ENCODE measurements at regions not wholly inside any gene's neighbourhood (a gene's known extent, or its start where the extent isn't known, plus 50 kb on each side); places are given as distances from the start of the nearest gene placed in this dataset.
"Not testable (repeated sequence)": the region's sequence is repeated elsewhere in the genome, so short reads cannot be mapped to it uniquely, and the experiment has no call there.

DNA sequence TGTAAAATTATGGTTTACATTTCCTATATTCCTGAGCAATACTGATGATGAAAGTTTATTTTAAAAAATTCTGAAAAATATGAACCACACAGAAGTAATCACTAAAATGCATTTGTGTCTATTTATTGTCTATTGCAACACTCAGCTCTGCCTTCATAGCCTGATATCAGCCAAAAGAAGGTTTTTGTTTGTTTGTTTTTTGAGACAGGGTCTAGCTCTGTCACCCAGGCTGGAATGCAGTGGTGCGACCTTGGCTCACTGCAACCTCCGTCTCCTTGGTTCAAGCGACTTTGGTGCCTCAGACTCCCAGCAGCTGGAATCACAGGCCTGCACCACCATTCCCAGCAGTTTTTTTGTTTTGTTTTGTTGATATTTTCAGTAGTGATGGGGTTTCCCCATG is 1560.2 kb downstream of the SI start:
- Histone ChIP-seq H3K36me3 (ENCODE audit: low read depth) (no peaks in the 10 kb centered on the region), H3K4me3 (no peak overlapping the region), H3K9me3 (no peaks in the 10 kb centered on the region), H3K4me1 (ENCODE audit: low read depth) (no peaks in the 10 kb centered on the region)
- ATAC-seq (no peak), DNase-seq (no peak)
- TF ChIP-seq, protein P1, sequence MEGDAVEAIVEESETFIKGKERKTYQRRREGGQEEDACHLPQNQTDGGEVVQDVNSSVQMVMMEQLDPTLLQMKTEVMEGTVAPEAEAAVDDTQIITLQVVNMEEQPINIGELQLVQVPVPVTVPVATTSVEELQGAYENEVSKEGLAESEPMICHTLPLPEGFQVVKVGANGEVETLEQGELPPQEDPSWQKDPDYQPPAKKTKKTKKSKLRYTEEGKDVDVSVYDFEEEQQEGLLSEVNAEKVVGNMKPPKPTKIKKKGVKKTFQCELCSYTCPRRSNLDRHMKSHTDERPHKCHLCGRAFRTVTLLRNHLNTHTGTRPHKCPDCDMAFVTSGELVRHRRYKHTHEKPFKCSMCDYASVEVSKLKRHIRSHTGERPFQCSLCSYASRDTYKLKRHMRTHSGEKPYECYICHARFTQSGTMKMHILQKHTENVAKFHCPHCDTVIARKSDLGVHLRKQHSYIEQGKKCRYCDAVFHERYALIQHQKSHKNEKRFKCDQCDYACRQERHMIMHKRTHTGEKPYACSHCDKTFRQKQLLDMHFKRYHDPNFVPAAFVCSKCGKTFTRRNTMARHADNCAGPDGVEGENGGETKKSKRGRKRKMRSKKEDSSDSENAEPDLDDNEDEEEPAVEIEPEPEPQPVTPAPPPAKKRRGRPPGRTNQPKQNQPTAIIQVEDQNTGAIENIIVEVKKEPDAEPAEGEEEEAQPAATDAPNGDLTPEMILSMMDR (IDR thresholded peaks at IDR 0.05) = no peak
- intact Hi-C loops (cut with DNase I, micrococcal nuclease) = no loop called here

DNA sequence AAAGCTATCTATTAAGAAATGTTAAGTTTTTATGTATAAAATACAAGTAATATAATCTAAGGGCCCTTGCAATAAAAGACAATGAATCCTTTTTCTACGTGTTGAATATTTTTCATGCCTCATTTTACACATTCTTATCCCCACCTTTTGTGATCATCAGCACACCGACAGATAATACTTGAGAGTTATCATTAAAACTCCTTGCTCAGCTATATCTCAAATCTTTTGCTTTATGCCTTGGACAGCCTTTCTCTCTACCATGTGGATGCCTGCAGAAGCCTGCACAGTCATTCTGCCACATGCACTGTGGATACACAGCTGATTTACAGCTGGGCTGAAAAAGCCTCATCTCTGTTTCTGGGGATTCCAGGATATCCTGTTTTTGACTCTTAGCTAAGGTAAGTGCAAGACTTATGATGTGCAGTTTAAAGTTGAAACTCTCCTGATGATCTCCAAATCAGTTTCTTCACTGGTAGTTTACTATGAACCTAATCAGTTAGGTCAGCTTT is 1565.1 kb downstream of the SI start:
- no peaks in the 10 kb centered on the region for H3K4me1 ChIP-seq (ENCODE audit: low read depth)
- DNase-seq = no peak
- TF ChIP-seq, protein P1 (IDR thresholded peaks at IDR 0.05) = no peak
- H3K4me3 ChIP-seq = no peak overlapping the region
- no peaks in the 10 kb centered on the region for H3K9me3 ChIP-seq
- no peaks in the 10 kb centered on the region for H3K36me3 ChIP-seq (ENCODE audit: low read depth)
- intact Hi-C loops (cut with DNase I, micrococcal nuclease) = no loop called here
- no peak for ATAC-seq

DNA sequence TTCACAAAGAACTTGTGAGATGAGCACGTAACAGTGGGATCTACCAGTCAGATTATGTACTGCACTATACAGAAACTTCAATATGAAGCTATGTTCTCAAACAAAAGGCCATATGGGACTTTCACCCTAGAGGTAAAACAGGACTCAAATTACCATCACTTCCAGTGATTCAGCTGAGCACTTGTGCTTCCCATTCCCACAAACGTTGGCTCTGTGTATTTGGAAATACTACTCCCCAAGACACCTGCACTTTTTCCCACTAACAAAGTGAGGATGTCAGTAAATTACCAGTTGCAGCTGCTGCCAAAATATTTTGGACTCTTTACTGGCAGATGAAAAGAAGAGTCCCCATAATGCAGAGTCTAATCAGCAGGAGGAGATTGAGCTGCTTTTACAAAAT is 1570.1 kb downstream of the SI start:
- no peak overlapping the region for H3K4me3 ChIP-seq
- H3K36me3 ChIP-seq (ENCODE audit: low read depth) = no peaks in the 10 kb centered on the region
- TF ChIP-seq, protein P1 (IDR thresholded peaks at IDR 0.05) = no peak
- DNase-seq (no peak), ATAC-seq (no peak)
- intact Hi-C loops (cut with DNase I, micrococcal nuclease) = no loop called here
- H3K9me3 ChIP-seq = no peaks in the 10 kb centered on the region
- no peaks in the 10 kb centered on the region for H3K4me1 ChIP-seq (ENCODE audit: low read depth)

DNA sequence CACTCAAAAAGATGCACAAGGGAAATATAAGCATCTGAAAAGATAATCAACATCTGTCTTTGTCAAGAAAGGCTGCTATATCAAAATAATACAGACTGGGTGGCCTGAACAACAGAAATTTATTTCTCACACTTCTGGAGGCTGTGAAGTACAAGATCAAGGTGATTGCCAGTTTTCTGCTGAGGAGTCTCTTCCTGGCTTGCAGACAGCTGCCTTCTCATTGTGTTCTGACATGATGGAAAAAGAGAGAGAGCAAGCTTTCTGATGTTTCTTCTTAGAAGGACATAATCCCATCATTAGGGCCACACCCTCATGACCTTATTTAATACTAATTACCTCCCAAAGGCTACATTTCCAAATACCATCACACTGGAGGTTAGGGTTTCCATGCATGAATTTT is 1573.3 kb downstream of the SI start:
- DNase-seq (no peak), ATAC-seq (no peak)
- TF ChIP-seq, protein P1 (IDR thresholded peaks at IDR 0.05) = no peak
- H3K9me3 ChIP-seq = no peaks in the 10 kb centered on the region
- no peaks in the 10 kb centered on the region for H3K4me1 ChIP-seq (ENCODE audit: low read depth)
- H3K36me3 ChIP-seq (ENCODE audit: low read depth) = no peaks in the 10 kb centered on the region
- intact Hi-C loops (cut with DNase I, micrococcal nuclease) = no loop called here
- H3K4me3 ChIP-seq = no peak overlapping the region

DNA sequence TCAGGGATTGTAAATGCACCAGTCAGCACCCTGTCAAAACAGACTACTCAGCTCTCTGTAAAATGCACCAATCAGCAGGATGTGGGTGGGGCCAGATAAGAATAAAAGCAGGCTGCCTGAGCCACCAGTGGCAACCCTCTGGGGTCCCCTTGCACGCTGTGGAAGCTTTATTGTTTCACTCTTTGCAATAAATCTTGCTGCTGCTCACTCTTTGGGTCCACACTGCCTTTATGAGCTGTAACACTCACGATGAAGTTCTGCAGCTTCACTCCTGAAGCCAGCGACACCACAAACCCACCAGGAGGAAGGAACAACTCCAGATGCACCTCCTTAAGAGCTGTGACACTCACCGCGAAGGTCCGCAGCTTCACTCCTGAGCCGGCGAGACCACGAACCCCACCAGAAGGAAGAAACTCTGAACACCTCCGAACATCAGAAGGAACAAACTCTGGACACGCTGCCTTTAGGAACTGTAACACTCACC is 1578.5 kb downstream of the SI start:
- H3K9me3 ChIP-seq; intact Hi-C loops (cut with DNase I, micrococcal nuclease); ATAC-seq; DNase-seq; H3K4me1 ChIP-seq (ENCODE audit: low read depth); H3K36me3 ChIP-seq (ENCODE audit: low read depth); H3K4me3 ChIP-seq: not testable (repeated sequence)

DNA sequence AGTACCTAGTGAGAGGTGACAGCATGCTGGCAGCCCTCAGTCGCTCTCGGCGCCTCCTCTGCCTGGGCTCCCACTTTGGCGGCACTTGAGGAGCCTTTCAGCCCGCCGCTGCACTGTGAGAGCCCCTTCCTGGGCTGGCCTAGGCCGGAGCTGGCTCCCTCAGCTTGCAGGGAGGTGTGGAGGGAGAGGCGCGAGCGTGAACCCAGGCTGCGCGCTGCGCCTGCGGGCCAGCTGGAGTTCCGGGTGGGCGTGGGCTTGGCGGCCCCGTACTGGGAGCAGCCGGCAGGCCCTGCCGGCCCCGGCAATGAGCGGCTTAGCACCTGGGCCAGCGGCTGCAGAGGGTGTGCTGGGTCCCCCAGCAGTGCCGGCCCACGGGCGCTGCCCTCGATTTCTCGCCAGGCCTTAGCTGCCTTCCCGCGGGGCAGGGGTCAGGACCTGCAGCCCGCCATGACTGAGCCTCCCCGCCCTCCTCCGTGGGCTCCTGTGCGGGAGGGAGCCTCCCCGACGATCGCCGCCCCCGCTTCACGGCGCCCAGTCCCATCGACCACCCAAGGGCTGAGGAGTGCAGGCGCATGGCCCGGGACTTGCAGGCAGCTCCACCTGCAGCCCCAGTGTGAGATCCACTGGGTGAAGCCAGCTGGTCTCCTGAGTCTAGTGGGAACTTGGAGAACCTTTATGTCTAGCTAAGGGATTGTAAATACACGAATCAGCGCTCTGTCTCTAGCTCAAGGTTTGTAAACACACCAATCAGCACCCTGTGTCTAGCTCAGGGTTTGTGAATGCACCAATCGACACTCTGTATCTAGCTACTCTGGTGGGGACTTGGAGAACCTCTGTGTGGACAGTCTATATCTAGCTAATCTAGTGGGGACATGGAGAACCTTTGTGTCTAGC is 1579.2 kb downstream of the SI start:
- H3K36me3 ChIP-seq (ENCODE audit: low read depth); H3K9me3 ChIP-seq; intact Hi-C loops (cut with DNase I, micrococcal nuclease); H3K4me3 ChIP-seq; ATAC-seq; H3K4me1 ChIP-seq (ENCODE audit: low read depth); DNase-seq: not testable (repeated sequence)
